HCT116 (cell line): ENCODE measurements at regions not wholly inside any gene's neighbourhood (a gene's known extent, or its start where the extent isn't known, plus 50 kb on each side); places are given as distances from the start of the nearest gene placed in this dataset.

Experiments used
- ATAC-seq: fragments of 200-7000 bp; cut with Tn5 transposase; 2 replicates; pipeline ENCODE4 v1.9.1; 2020; ENCODE audit warnings: mild to moderate bottlenecking, moderate library complexity
- BruUV-seq: library from RNA; stranded (reverse); fragments of 400-500 nt; replicated peaks from 2 replicates; lab custom pipeline; 2021; lab: Mats Ljungman, UMichigan
- CTCF ChIA-PET: fragments of 300-600 bp; sonication (Branson Sonifier 250); formaldehyde crosslinking; loops from one replicate; lab custom pipeline; 2021; ENCODE audit warnings: antibody characterized with exemption; lab: Charles Lee
- POLR2A ChIA-PET: fragments of 300-600, 350-600 bp; sonication (Branson Sonifier 250); formaldehyde crosslinking; loops from one replicate; lab custom pipeline; 2021; ENCODE audit warnings: antibody characterized with exemption; lab: Charles Lee
- RAD21 ChIA-PET, 2 experiments: fragments of 300-600 bp; sonication (Branson Sonifier 250); formaldehyde crosslinking; loops; one replicate each; lab custom pipeline; 2023; ENCODE audit warnings: low total read pairs in 2 of 2; ENCODE audit not compliant: uncharacterized antibody in 2 of 2, unreplicated experiment in 2 of 2, low non-redundant PET in 1 of 2; lab: Charles Lee
- DNase-seq: peaks from one replicate; pipeline ENCODE4 v3.0.0-alpha.2; 2010; ENCODE audit warnings: low read depth, low spot score
- H2AFZ ChIP-seq: fragments of 200-600 bp; shearing (Covaris generic), sonication (generic); 2 replicates; pipeline ENCODE4 v1.6.1; 2017; ENCODE audit warnings: low read depth, mixed run types, mixed read lengths, antibody characterized with exemption, low read length; ENCODE audit not compliant: poor library complexity, severe bottlenecking
- H3K27ac ChIP-seq: 2 replicates; pipeline ENCODE4 v1.5.1; 2012; ENCODE audit warnings: low read depth, low read length
- H3K27me3 ChIP-seq: fragments of 200-600 bp; sonication (generic); 2 replicates; pipeline ENCODE4 v1.6.1; 2016; ENCODE audit warnings: mixed run types, low read length, mixed read lengths; ENCODE audit not compliant: insufficient read depth
- H3K36me3 ChIP-seq, 2 experiments: fragments of 200-500 bp in 1 of 2; fragments of 200-600 bp in 1 of 2; sonication (Bioruptor generic) in 1 of 2; sonication (generic) in 1 of 2; 2 replicates each; pipeline versions ENCODE4 v1.5.1 to v1.6.1; 2014 to 2016; ENCODE audit warnings: low read length in 2 of 2, inconsistent platforms in 1 of 2, mixed read lengths in 1 of 2, mixed run types in 1 of 2; ENCODE audit not compliant: insufficient read depth in 2 of 2, control insufficient read depth in 1 of 2
- H3K4me1 ChIP-seq, 2 experiments: fragments of 200-600 bp in 1 of 2; sonication (generic) in 1 of 2; 2 replicates each; pipeline versions ENCODE4 v1.5.1 to v1.6.1; 2012 to 2017; ENCODE audit warnings: low read length in 2 of 2, inconsistent platforms in 1 of 2, mild to moderate bottlenecking in 1 of 2, mixed read lengths in 1 of 2, mixed run types in 1 of 2, moderate library complexity in 1 of 2; ENCODE audit not compliant: insufficient read depth in 2 of 2, control insufficient read depth in 1 of 2
- H3K4me2 ChIP-seq: fragments of 200-600 bp; sonication (generic); 2 replicates; pipeline ENCODE4 v1.6.1; 2017; ENCODE audit warnings: mixed run types, low read length, mixed read lengths
- H3K4me3 ChIP-seq, 2 experiments: fragments of 200-600 bp in 1 of 2; sonication (generic) in 1 of 2; replicated peaks in 1 of 2; 2 replicates each; pipeline ENCODE4 v1.5.1; 2011 to 2016; ENCODE audit warnings: low read length in 2 of 2, control low read depth in 1 of 2, low read depth in 1 of 2, mild to moderate bottlenecking in 1 of 2, mixed read lengths in 1 of 2, mixed run types in 1 of 2
- H3K79me2 ChIP-seq: fragments of 200-600 bp; sonication (generic); 2 replicates; pipeline ENCODE4 v1.6.1; 2017; ENCODE audit warnings: mild to moderate bottlenecking, mixed run types, low read length, moderate library complexity, mixed read lengths; ENCODE audit not compliant: insufficient read depth
- H3K9ac ChIP-seq: fragments of 200-600 bp; sonication (generic); 2 replicates; pipeline ENCODE4 v1.6.1; 2016; ENCODE audit warnings: low read length, mixed read lengths
- H3K9me2 ChIP-seq: fragments of 200-600 bp; sonication (generic), shearing (Covaris generic); 2 replicates; pipeline ENCODE4 v1.6.1; 2017; ENCODE audit warnings: mixed run types, mild to moderate bottlenecking, moderate library complexity; ENCODE audit not compliant: insufficient read depth
- H3K9me3 ChIP-seq, 2 experiments: fragments of 200-500 bp in 1 of 2; fragments of 200-600 bp in 1 of 2; sonication (Bioruptor generic) in 1 of 2; sonication (generic) in 1 of 2; 2 replicates each; pipeline ENCODE4 v1.6.1; 2014 to 2017; ENCODE audit warnings: low read length in 2 of 2, mixed read lengths in 2 of 2, inconsistent platforms in 1 of 2, low read depth in 1 of 2, mild to moderate bottlenecking in 1 of 2, mixed run types in 1 of 2, moderate library complexity in 1 of 2; ENCODE audit not compliant: control insufficient read depth in 1 of 2, insufficient read depth in 1 of 2
- H4K20me1 ChIP-seq: fragments of 200-600 bp; sonication (generic), shearing (Covaris generic); 2 replicates; pipeline ENCODE4 v1.6.1; 2017; ENCODE audit warnings: mixed run types, mild to moderate bottlenecking, moderate library complexity; ENCODE audit not compliant: insufficient read depth
- EGR1 ChIP-seq: IDR thresholded peaks from 2 replicates; pipeline ENCODE4 v1.6.1; 2012; ENCODE audit warnings: low read depth
- FOSL1 ChIP-seq: IDR thresholded peaks from 2 replicates; pipeline ENCODE4 v1.6.1; 2012; ENCODE audit warnings: low read depth
- JUND ChIP-seq: IDR thresholded peaks from 2 replicates; pipeline ENCODE4 v1.6.1; 2012
- POLR2A ChIP-seq: IDR thresholded peaks from 2 replicates; pipeline ENCODE4 v1.7.0; 2011; ENCODE audit warnings: borderline replicate concordance; ENCODE audit not compliant: insufficient read depth, insufficient read length; ENCODE audit errors: extremely low read depth
- RAD21 ChIP-seq: IDR thresholded peaks from 2 replicates; pipeline ENCODE4 v1.6.1; 2012; ENCODE audit warnings: low read depth, mild to moderate bottlenecking
- REST ChIP-seq: IDR thresholded peaks from 2 replicates; pipeline ENCODE4 v1.6.1; 2012; ENCODE audit warnings: low read depth
- SIN3A ChIP-seq: IDR thresholded peaks from 2 replicates; pipeline ENCODE4 v1.6.1; 2012; ENCODE audit warnings: low read depth
- ZBTB33 ChIP-seq: IDR thresholded peaks from 2 replicates; pipeline ENCODE4 v1.6.1; 2011; ENCODE audit warnings: mild to moderate bottlenecking, low read length, moderate library complexity; ENCODE audit not compliant: insufficient replicate concordance; ENCODE audit errors: extremely low read depth
- intact Hi-C: fragments of 100-400 bp; cut with micrococcal nuclease; formaldehyde crosslinking; loops from 2 replicates; pipeline ENCODE4 v1.10.0; 2022
- TF ChIP-seq, protein P1 (sequence below): IDR thresholded peaks from 2 replicates; pipeline ENCODE4 v1.6.1; 2012

DNA sequence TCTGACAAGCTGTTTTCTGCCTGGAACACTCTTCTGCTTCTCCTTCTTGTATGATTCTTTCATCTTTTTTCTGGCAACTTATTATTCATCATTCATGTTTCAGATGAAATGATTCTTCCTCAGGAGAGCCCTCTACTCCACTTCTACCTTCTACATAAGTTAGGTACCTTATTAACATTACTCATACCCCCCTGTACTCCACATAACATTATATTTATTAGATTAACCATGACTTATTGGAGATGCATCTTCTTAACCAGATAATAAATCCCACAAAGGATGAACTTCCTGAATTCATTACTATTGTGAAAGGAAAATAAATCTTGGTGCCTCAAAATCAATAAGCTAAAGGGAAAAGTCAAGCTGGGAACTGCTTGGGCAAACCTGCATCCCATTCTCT lies 1636.5 kb upstream of the FLRT2 start:
- ChIA-PET CTCF (no interaction called here), POLR2A (no interaction called here), RAD21 (no interaction called here)
- Histone ChIP-seq H3K4me2 (no peak overlapping the region), H3K79me2 (no peaks in the 10 kb centered on the region), H3K36me3 (no peaks in the 10 kb centered on the region), H3K4me1 (no peaks in the 10 kb centered on the region), H3K9me3 (peaks cover 0 to 15% of the 10 kb centered on the region in 2 experiments; a peak in 2 of 4 replicates), H3K9me2 (no peaks in the 10 kb centered on the region), H2AFZ (no peak overlapping the region), H3K9ac (no peak overlapping the region), H3K27me3 (no peaks in the 10 kb centered on the region), H4K20me1 (no peaks in the 10 kb centered on the region), H3K27ac (no peak overlapping the region), H3K4me3 (no peak overlapping the region)
- no TSS peak for BruUV-seq
- ATAC-seq (no peak), DNase-seq (no peak)
- TF ChIP-seq SIN3A (no peak), ZBTB33 (no peak), FOSL1 (no peak), EGR1 (no peak), JUND (no peak), REST (no peak), POLR2A (no peak), RAD21 (no peak)
- TF ChIP-seq, protein P1, sequence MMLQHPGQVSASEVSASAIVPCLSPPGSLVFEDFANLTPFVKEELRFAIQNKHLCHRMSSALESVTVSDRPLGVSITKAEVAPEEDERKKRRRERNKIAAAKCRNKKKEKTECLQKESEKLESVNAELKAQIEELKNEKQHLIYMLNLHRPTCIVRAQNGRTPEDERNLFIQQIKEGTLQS: no peak
- intact Hi-C loops: no loop called here
